Transverse colon (tissue), 4 donors: ENCODE measurements at regions not wholly inside any gene's neighbourhood (a gene's known extent, or its start where the extent isn't known, plus 50 kb on each side); places are given as distances from the start of the nearest gene placed in this dataset.

Experiments used
- EP300 ChIP-seq: sonication (generic); formaldehyde crosslinking; IDR thresholded peaks from one replicate; pipeline ENCODE4 v1.6.1; 2017; ENCODE audit warnings: antibody characterized with exemption, low read depth
- POLR2A ChIP-seq: fragments of 450-650 bp; IDR thresholded peaks from one replicate; pipeline ENCODE4 v1.6.1; 2016; ENCODE audit warnings: antibody characterized with exemption, mild to moderate bottlenecking, moderate library complexity
- POLR2AphosphoS5 ChIP-seq, 3 donors: sonication (generic); formaldehyde crosslinking; IDR thresholded peaks; one replicate each; pipeline ENCODE4 v1.6.1; 2016; ENCODE audit warnings: antibody characterized with exemption in 3 of 3
- TF ChIP-seq, protein P1 (sequence below), 5 experiments: fragments of 200-600 bp in 3 of 5; fragments of 450-650 bp in 2 of 5; sonication (generic) in 3 of 5; IDR thresholded peaks; 1 replicate in 2 of 5; 2 replicates in 3 of 5; pipeline ENCODE4 v1.5.1; 2016 to 2017; ENCODE audit warnings: antibody characterized with exemption in 5 of 5, inconsistent platforms in 3 of 5, mild to moderate bottlenecking in 2 of 5, moderate library complexity in 1 of 5

DNA sequence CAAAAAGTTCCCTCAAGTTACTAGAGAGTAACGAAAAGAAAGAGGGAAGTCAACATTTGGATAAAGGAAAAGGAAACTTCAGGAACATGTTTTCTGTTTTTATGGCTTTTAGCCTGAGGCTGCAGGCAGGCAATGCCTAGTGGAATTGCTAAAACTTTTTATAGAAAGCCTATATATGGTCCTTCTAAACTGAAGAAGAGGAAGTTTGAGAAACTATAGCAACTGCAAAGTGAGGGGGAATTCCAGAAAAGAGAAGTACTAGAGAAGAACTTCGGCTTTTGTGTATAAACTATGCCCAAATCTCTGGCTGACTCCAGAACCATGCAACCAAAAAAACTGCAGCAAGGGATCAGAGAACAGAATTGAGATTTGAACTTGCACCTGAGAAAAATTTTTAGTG, 74.3 kb upstream of the ARHGAP42 start:
- TF ChIP-seq, protein P1, sequence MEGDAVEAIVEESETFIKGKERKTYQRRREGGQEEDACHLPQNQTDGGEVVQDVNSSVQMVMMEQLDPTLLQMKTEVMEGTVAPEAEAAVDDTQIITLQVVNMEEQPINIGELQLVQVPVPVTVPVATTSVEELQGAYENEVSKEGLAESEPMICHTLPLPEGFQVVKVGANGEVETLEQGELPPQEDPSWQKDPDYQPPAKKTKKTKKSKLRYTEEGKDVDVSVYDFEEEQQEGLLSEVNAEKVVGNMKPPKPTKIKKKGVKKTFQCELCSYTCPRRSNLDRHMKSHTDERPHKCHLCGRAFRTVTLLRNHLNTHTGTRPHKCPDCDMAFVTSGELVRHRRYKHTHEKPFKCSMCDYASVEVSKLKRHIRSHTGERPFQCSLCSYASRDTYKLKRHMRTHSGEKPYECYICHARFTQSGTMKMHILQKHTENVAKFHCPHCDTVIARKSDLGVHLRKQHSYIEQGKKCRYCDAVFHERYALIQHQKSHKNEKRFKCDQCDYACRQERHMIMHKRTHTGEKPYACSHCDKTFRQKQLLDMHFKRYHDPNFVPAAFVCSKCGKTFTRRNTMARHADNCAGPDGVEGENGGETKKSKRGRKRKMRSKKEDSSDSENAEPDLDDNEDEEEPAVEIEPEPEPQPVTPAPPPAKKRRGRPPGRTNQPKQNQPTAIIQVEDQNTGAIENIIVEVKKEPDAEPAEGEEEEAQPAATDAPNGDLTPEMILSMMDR (IDR thresholded peaks at IDR 0.05): no peak
- no peak for TF ChIP-seq EP300
- no peak for TF ChIP-seq POLR2A
- TF ChIP-seq POLR2AphosphoS5 (IDR thresholded peaks at IDR 0.05): no peak
